Prostate gland (tissue), 2 donors: ENCODE measurements at regions not wholly inside any gene's neighbourhood (a gene's known extent, or its start where the extent isn't known, plus 50 kb on each side); places are given as distances from the start of the nearest gene placed in this dataset.

Experiments
- DNase-seq: peaks from one replicate; pipeline ENCODE4 v3.0.0-alpha.2; 2019; ENCODE audit warnings: low spot score
- H3K27ac ChIP-seq, 2 donors: fragments of 200-600 bp; sonication (generic); 2 replicates each; pipeline ENCODE4 v1.5.1; 2017 to 2019
- H3K27me3 ChIP-seq: fragments of 200-600 bp; sonication (generic); replicated peaks from 2 replicates; pipeline ENCODE4 v1.5.1; 2019; ENCODE audit not compliant: insufficient read depth
- H3K36me3 ChIP-seq, 2 donors: fragments of 200-600 bp; sonication (generic); 1 replicate in 1 of 2; 2 replicates in 1 of 2; pipeline versions ENCODE4 v1.5.1 to v1.8.1; 2017 to 2019
- H3K4me1 ChIP-seq: fragments of 200-600 bp; sonication (generic); replicated peaks from 2 replicates; pipeline ENCODE4 v1.5.1; 2019
- H3K4me3 ChIP-seq, 2 donors: fragments of 200-600 bp; sonication (generic); 2 replicates each; pipeline ENCODE4 v1.5.1; 2017 to 2019
- H3K9me3 ChIP-seq: fragments of 200-600 bp; sonication (generic); 2 replicates; pipeline ENCODE4 v1.5.1; 2017
- CTCF ChIP-seq, 4 experiments: fragments of 200-600 bp in 2 of 4; fragments of 450-650 bp in 2 of 4; sonication (generic) in 2 of 4; IDR thresholded peaks; 1 replicate in 3 of 4; 2 replicates in 1 of 4; pipeline ENCODE4 v1.5.1; 2016 to 2019; ENCODE audit warnings: antibody characterized with exemption in 4 of 4, mild to moderate bottlenecking in 2 of 4, moderate library complexity in 2 of 4
- POLR2A ChIP-seq: fragments of 450-650 bp; IDR thresholded peaks from one replicate; pipeline ENCODE4 v1.6.1; 2016; ENCODE audit warnings: antibody characterized with exemption, mild to moderate bottlenecking
- POLR2AphosphoS5 ChIP-seq: sonication (generic); formaldehyde crosslinking; IDR thresholded peaks from one replicate; pipeline ENCODE4 v1.6.1; 2017; ENCODE audit warnings: antibody characterized with exemption
- WGBS: methylation state at CpG from one replicate; pipeline ENCODE4 v1.1.5; 2018; 5-methylcytosine and 5-hydroxymethylcytosine counted together
- intact Hi-C: fragments of 100-400 bp; cut with DNase I; formaldehyde crosslinking; loops from one replicate; pipeline ENCODE4 v1.14.2; 2022

- H3K9me3 ChIP-seq = no peaks in the 10 kb centered on the region
Observed at GRCh38 chr18:76573325-76574025, 78.4 kb upstream of the ZNF516 start.

GRCh38 chr18:76572518-76573247 is 77.6 kb upstream of the ZNF516 start:
- DNase-seq = no peak
- Histone ChIP-seq H3K27me3 (no peaks in the 10 kb centered on the region), H3K9me3 (no peaks in the 10 kb centered on the region), H3K4me3 (no peak overlapping the region), H3K27ac (no peak overlapping the region), H3K36me3 (no peaks in the 10 kb centered on the region), H3K4me1 (no peaks in the 10 kb centered on the region)
- TF ChIP-seq POLR2A = no peak
- no peak for TF ChIP-seq POLR2AphosphoS5
- no peak for TF ChIP-seq CTCF (IDR thresholded peaks at IDR 0.05)
- intact Hi-C loops = no loop called here
- WGBS = 80% methylated on average over 11 of the region's 12 CpGs

More at GRCh38 chr18:76573325-76574025, 78.4 kb upstream of the ZNF516 start:
- no peaks in the 10 kb centered on the region for H3K36me3 ChIP-seq
- DNase-seq = no peak
- no peak for TF ChIP-seq POLR2AphosphoS5
- no peak overlapping the region for H3K4me3 ChIP-seq
- intact Hi-C loops = no loop called here
- no peaks in the 10 kb centered on the region for H3K4me1 ChIP-seq
- H3K27me3 ChIP-seq = no peaks in the 10 kb centered on the region
- 86% methylated on average over 4 of the region's 4 CpGs for WGBS
- no peak overlapping the region for H3K27ac ChIP-seq

GRCh38 chr18:76571689-76572088 is 76.6 kb upstream of the ZNF516 start:
- H3K4me1 ChIP-seq = no peaks in the 10 kb centered on the region
- WGBS = 84% methylated on average over 3 of the region's 3 CpGs
- intact Hi-C loops = no loop called here

GRCh38 chr18:76570856-76571255 is 75.8 kb upstream of the ZNF516 start:
- H3K4me3 ChIP-seq = no peak overlapping the region
- H3K27ac ChIP-seq = no peak overlapping the region
- H3K4me1 ChIP-seq = no peaks in the 10 kb centered on the region
- intact Hi-C loops = no loop called here
- no peaks in the 10 kb centered on the region for H3K36me3 ChIP-seq
- no peaks in the 10 kb centered on the region for H3K9me3 ChIP-seq
- WGBS = 95% methylated on average over 3 of the region's 3 CpGs
- TF ChIP-seq POLR2A (no peak), POLR2AphosphoS5 (no peak), CTCF (IDR thresholded peaks at IDR 0.05) (no peak)
- no peaks in the 10 kb centered on the region for H3K27me3 ChIP-seq
- no peak for DNase-seq

More at GRCh38 chr18:76571689-76572088, 76.6 kb upstream of the ZNF516 start:
- TF ChIP-seq POLR2A (no peak), POLR2AphosphoS5 (no peak), CTCF (IDR thresholded peaks at IDR 0.05) (no peak)
- Histone ChIP-seq H3K36me3 (no peaks in the 10 kb centered on the region), H3K9me3 (no peaks in the 10 kb centered on the region), H3K27me3 (no peaks in the 10 kb centered on the region), H3K27ac (no peak overlapping the region), H3K4me3 (no peak overlapping the region)
- no peak for DNase-seq

GRCh38 chr18:76569644-76570419 is 74.8 kb upstream of the ZNF516 start:
- 83% methylated on average over 15 of the region's 15 CpGs for WGBS
- TF ChIP-seq CTCF (IDR thresholded peaks at IDR 0.05) (no peak), POLR2A (no peak), POLR2AphosphoS5 (no peak)
- H3K4me1 ChIP-seq = peaks cover 3% of the 10 kb centered on the region
- H3K27ac ChIP-seq = no peak overlapping the region
- no peaks in the 10 kb centered on the region for H3K27me3 ChIP-seq
- no peaks in the 10 kb centered on the region for H3K9me3 ChIP-seq
- DNase-seq = no peak
- H3K4me3 ChIP-seq = no peak overlapping the region
- no peaks in the 10 kb centered on the region for H3K36me3 ChIP-seq
- intact Hi-C loops = loop anchor here (5.0 kb wide), 2 partner anchors 42 to 43 kb away; no protein-coding TSS in a partner anchor
